Gastrocnemius medialis (tissue), 4 donors: ENCODE measurements at regions not wholly inside any gene's neighbourhood (a gene's known extent, or its start where the extent isn't known, plus 50 kb on each side); places are given as distances from the start of the nearest gene placed in this dataset.

Source experiments
- POLR2A ChIP-seq, 2 donors: fragments of 450-650 bp; IDR thresholded peaks; one replicate each; pipeline ENCODE4 v1.6.1; 2017; ENCODE audit warnings: antibody characterized with exemption in 2 of 2, mild to moderate bottlenecking in 2 of 2, moderate library complexity in 2 of 2
- TF ChIP-seq, protein P1 (sequence below), 5 experiments: fragments of 450-650 bp in 3 of 5; fragments of 200-600 bp in 2 of 5; sonication (generic) in 2 of 5; IDR thresholded peaks in 4 of 5; conservative IDR thresholded peaks in 1 of 5; 1 replicate in 4 of 5; 2 replicates in 1 of 5; pipeline ENCODE4 v1.5.1; 2016 to 2019; ENCODE audit warnings: antibody characterized with exemption in 5 of 5, mild to moderate bottlenecking in 3 of 5, moderate library complexity in 3 of 5

GRCh38 chr6:104630522-104630921 lies 229.2 kb downstream of the HACE1 start:
- TF ChIP-seq, protein P1, sequence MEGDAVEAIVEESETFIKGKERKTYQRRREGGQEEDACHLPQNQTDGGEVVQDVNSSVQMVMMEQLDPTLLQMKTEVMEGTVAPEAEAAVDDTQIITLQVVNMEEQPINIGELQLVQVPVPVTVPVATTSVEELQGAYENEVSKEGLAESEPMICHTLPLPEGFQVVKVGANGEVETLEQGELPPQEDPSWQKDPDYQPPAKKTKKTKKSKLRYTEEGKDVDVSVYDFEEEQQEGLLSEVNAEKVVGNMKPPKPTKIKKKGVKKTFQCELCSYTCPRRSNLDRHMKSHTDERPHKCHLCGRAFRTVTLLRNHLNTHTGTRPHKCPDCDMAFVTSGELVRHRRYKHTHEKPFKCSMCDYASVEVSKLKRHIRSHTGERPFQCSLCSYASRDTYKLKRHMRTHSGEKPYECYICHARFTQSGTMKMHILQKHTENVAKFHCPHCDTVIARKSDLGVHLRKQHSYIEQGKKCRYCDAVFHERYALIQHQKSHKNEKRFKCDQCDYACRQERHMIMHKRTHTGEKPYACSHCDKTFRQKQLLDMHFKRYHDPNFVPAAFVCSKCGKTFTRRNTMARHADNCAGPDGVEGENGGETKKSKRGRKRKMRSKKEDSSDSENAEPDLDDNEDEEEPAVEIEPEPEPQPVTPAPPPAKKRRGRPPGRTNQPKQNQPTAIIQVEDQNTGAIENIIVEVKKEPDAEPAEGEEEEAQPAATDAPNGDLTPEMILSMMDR (IDR thresholded peaks at IDR 0.05 in 4 of 5, conservative IDR thresholded peaks at IDR 0.05 in 1 of 5): no peak
- no peak for TF ChIP-seq POLR2A (IDR thresholded peaks at IDR 0.05)
